ENCODE measurements at regions not wholly inside any gene's neighbourhood (a gene's known extent, or its start where the extent isn't known, plus 50 kb on each side); places are given as distances from the start of the nearest gene placed in this dataset.

- TF ChIP-seq CTCF (IDR thresholded peaks at IDR 0.05; ENCODE audit: low read length) = no peak
- TF ChIP-seq EZH2 (IDR thresholded peaks at IDR 0.05; ENCODE audit: borderline replicate concordance, low read length) = no peak
Observed at GRCh38 chr5:168002116-168002515, 289.3 kb upstream of the WWC1 start.
